Bronchial epithelial cell (primary cell): ENCODE measurements at regions not wholly inside any gene's neighbourhood (a gene's known extent, or its start where the extent isn't known, plus 50 kb on each side); places are given as distances from the start of the nearest gene placed in this dataset.

Source experiments
- DNase-seq: peaks from one replicate; pipeline ENCODE4 v3.0.0-alpha.2; 2010; ENCODE audit warnings: low read depth
- FAIRE-seq: peaks from 2 replicates; lab custom pipeline; 2011; peaks lifted over from hg19 to GRCh38; lab: Jason Lieb, UNC
- H3K27me3 ChIP-seq: 2 replicates; pipeline ENCODE4 v1.5.1; 2011; ENCODE audit warnings: low read length; ENCODE audit not compliant: control insufficient read depth, insufficient read depth
- H3K36me3 ChIP-seq: 2 replicates; pipeline ENCODE4 v1.5.1; 2011; ENCODE audit warnings: low read length; ENCODE audit not compliant: control insufficient read depth, insufficient read depth
- H3K4me3 ChIP-seq: 2 replicates; pipeline ENCODE4 v1.5.1; 2011; ENCODE audit warnings: mild to moderate bottlenecking, low read depth, low read length, control low read depth
- TF ChIP-seq, protein P1 (sequence below): IDR thresholded peaks from 2 replicates; pipeline ENCODE4 v1.5.1; 2011; ENCODE audit warnings: mild to moderate bottlenecking, moderate library complexity, low read length, control low read depth, inconsistent platforms; ENCODE audit not compliant: insufficient read depth, severe bottlenecking

GRCh38 chr10:83272666-83273434, 866.5 kb upstream of the GHITM start:
- no peaks in the 10 kb centered on the region for H3K27me3 ChIP-seq
- no peak overlapping the region for H3K4me3 ChIP-seq
- TF ChIP-seq, protein P1, sequence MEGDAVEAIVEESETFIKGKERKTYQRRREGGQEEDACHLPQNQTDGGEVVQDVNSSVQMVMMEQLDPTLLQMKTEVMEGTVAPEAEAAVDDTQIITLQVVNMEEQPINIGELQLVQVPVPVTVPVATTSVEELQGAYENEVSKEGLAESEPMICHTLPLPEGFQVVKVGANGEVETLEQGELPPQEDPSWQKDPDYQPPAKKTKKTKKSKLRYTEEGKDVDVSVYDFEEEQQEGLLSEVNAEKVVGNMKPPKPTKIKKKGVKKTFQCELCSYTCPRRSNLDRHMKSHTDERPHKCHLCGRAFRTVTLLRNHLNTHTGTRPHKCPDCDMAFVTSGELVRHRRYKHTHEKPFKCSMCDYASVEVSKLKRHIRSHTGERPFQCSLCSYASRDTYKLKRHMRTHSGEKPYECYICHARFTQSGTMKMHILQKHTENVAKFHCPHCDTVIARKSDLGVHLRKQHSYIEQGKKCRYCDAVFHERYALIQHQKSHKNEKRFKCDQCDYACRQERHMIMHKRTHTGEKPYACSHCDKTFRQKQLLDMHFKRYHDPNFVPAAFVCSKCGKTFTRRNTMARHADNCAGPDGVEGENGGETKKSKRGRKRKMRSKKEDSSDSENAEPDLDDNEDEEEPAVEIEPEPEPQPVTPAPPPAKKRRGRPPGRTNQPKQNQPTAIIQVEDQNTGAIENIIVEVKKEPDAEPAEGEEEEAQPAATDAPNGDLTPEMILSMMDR: no peak
- DNase-seq: no peak
- no peaks in the 10 kb centered on the region for H3K36me3 ChIP-seq
- FAIRE-seq: no peak

DNA sequence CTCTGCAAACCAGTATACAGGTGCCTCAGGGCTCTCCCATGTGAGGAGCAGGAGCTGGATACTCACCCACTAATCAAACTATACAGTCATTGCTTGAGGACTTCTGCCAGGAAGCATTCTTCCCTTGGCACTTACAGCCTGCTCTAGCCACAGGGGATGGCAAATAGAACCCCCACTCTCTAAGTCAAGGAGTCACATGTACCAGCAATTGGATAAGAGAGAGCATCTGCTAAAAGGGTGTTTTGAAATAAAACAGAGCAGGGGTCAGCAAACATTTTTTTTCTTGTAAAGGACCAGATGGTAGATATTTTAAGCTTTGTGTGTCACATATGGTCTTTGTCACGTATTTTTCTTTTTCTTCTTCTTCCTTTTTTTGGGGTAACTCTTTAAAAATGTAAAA, 865.2 kb upstream of the GHITM start:
- Histone ChIP-seq H3K27me3 (no peaks in the 10 kb centered on the region), H3K4me3 (no peak overlapping the region), H3K36me3 (no peaks in the 10 kb centered on the region)
- TF ChIP-seq, protein P1: no peak
- no peak for FAIRE-seq
- peak; percentile 1 for DNase-seq

DNA sequence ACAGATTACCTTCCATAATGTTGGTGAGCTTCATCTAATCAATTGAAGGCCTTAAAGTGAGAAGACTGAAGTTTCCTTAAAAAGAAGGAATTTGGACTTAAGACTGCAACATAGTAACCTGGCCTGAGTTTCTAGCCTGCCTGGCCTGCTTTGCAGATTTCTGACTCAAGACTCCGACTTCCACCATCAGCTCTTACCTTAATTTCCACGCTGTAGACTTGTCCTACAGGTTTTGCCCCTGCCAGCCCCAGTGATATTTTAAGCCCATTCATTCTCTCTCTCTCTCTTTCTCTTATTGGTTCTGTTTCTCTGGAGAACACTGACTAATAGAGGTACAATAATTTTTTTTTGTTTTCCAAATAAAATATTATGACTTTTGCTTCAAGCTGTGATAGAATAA, 862.3 kb upstream of the GHITM start:
- TF ChIP-seq, protein P1: no peak
- H3K4me3 ChIP-seq: no peak overlapping the region
- DNase-seq (no peak), FAIRE-seq (no peak)
- no peaks in the 10 kb centered on the region for H3K27me3 ChIP-seq
- no peaks in the 10 kb centered on the region for H3K36me3 ChIP-seq

- no peak for DNase-seq
- TF ChIP-seq, protein P1: no peak
- no peaks in the 10 kb centered on the region for H3K36me3 ChIP-seq
- H3K4me3 ChIP-seq: no peak overlapping the region
- no peaks in the 10 kb centered on the region for H3K27me3 ChIP-seq
- no peak for FAIRE-seq
Measured at GRCh38 chr10:83283151-83283550, 856.2 kb upstream of the GHITM start.

DNA sequence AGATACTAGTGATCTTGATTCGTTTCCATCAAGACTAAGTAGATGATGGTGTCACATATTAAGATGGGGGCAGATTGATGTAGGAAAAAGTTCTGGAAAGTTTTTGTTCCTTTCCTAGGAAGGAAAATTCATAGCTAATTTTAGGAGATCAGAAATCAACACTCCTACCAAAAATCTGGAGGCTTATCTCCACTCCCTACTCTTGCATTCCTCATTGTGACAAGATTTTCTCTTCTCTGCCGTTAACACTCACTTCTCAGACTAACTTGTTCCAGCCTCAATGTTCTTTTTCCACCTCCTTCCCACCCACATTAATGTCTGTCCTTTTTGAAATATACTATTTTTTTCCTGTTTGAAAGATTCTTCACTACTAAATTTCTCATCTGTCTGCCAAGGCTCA, 851.9 kb upstream of the GHITM start:
- Histone ChIP-seq H3K27me3 (no peaks in the 10 kb centered on the region), H3K4me3 (no peak overlapping the region), H3K36me3 (no peaks in the 10 kb centered on the region)
- FAIRE-seq: no peak
- TF ChIP-seq, protein P1: no peak
- DNase-seq: no peak

- no peaks in the 10 kb centered on the region for H3K36me3 ChIP-seq
- H3K27me3 ChIP-seq: no peaks in the 10 kb centered on the region
- TF ChIP-seq, protein P1: no peak
- H3K4me3 ChIP-seq: no peak overlapping the region
- DNase-seq (no peak), FAIRE-seq (no peak)
Measured at GRCh38 chr10:83289373-83289772, 849.9 kb upstream of the GHITM start.
